HG02885 (cell line): ENCODE measurements at regions not wholly inside any gene's neighbourhood (a gene's known extent, or its start where the extent isn't known, plus 50 kb on each side); places are given as distances from the start of the nearest gene placed in this dataset.

Experiments
- ATAC-seq: cut with Tn5 transposase; IDR thresholded peaks from one replicate; pipeline ENCODE4 v1.9.1; 2021; ENCODE audit warnings: mild to moderate bottlenecking; ENCODE audit not compliant: unreplicated experiment, poor library complexity

DNA sequence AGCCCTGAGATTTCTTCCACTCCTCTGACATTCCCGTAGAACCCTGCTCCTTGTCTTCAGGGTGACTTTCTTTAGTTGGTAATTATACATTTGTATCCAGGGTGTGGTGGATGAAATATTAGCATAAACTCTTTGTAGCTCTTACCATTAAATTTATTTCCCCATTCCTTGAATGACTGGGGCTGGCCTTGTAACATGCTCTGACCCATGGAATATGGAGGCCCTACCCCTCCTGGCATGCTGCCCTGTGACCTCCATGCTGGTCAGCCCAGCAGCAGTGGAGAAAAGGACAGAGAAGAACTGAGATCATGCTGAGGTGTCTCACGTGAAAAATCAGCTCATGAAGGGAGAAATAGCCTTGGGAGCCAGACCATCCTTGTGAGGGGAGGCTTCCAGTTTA is 96.1 kb upstream of the PROK2 start:
- ATAC-seq = no peak

DNA sequence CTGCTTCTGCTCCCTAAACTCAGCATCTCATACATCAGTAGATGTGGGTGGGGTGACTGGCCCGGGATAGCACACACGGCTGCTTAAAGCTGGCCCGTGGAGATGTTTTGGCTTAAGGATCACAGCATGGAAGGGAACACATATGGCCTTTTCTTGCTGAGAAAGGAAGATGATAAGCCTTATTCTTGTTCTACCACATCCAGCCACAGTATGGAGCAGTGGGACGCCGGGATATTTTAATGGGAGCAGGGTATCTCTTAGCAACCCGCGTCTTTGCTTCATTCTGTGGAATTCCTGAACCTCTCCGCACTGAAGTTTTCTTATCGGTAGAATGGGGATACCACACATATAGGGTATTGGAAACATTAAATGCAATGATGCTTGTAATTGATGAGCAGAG is 94.1 kb upstream of the PROK2 start:
- no peak for ATAC-seq

DNA sequence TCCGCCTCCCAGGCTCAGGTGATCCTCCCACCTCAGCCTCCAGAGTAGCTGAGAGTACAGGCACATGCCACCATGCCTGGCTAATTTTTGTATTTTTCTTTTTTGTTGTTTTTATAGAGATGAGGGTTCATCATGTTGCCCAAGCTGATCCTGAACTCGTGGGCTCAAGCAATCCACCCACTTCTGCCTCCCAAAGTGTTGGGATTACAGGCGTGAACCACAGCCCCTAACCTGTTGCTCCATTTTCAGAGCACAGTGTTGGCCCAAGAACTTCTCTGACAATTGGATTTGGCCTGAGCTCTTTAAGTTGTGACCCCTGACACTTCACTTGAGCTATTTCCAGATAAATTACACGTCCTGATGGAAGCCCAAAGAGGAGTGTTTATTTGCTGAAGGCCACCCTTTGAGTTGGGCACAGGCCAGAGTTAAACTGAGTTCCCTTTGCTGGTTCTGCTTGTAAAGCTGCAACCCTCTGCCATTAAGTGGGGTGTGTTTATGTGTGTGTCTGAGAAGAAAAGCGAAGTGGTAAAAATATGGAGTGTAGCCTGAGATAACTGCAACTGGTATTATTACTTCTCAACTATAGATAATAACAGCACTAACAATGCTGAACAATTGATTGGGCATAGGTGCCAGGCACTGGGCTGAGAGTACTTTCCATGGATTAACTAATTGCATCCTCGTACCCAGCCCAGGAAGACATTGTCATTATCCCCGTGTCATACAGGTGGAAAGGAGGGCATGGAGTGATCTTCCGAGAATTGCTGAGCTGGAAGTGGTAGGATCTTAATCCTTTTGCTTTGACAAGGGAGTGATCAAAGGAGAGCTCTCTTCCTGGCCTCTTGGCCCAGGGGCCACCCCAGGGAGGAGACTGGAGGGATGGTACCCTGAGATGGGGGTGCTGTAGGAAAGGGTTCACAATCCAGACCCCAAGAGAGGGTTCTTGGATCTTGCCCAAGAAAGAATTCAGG is 91.5 kb upstream of the PROK2 start:
- ATAC-seq = no peak

DNA sequence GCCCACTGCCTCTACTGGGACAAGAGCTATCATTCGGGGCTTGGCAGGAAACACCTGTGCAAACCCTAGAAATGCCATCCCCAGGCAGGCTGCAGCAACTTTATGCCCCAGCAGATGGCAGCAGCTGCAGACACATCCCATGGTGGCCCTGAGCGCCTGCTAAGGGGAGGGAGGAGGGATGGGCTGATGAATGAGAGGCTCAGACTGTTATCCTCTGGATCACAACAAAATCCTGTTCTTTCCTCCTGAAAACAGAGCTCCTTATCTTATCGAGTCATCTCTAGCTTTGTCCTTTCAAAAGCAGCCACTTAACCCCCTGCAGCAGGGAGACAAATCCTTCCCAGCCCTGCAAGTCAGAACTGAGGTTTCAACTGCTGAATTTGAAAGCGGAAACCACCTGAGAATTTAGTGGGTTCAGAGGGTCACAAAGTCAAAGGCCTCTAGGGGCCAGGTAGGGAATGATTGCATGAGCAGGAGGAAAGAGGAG is 90.6 kb upstream of the PROK2 start:
- ATAC-seq = peak; percentile 90

DNA sequence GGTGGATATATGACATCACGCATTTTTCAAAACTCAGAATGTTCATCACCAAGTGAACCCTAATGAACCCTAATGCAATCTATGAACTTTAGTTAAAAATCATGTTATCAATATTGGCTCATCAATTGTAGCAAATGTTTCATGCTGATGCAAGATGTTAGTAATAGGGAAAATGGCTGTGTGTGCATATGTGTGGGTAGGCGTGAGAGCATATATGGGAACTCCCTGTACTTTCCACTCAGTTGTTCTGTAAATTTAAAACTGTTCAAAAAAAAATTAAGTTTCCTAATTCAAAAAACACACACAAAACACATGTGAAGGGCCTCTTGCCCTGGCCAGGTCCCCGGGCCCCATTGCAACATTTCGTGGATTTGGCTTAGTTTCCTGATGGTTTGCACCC is 89.7 kb upstream of the PROK2 start:
- no peak for ATAC-seq

DNA sequence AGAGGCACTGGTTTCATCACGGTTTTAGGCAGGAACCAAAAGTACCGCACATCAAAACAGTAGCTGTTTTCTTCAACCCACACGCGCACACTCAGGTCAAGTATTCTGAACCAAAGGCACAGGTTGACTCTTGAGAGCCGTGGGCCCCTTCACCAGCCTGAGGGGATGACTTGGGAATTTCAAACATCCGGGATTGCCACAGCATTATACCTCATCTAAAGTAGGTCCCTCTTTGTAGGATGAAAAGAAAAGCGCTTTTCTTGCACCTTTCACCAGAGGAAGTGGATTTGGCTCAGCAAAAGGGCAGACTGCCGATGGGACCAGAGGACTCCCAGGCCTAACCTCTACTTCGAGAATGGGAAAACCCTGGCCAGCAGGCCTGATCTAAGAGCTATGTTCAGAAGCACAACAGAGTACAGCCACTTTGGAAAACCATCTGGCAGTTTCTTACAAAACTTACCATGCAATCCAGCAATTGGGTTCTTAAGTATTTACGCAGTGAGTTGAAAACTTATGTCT is 88.2 kb upstream of the PROK2 start:
- ATAC-seq = no peak

DNA sequence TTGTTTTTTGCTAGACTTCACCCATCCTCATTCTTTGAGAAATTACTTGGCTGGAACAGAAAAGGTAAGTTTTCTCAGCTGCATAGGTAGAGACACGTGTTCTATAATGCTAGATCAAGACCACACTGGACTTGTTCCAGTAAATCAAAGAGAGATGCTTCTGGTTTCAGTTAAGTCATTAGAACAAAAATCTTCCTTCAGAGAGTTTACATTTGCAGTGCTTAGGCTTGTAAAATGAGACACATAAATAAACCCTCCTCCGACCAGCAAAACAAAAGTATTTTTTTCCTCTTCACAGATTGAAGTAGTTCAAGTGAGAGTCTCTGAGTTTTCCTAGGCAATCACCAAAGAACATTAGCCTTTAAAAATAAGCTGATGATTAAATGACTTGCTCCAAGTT is 87.3 kb upstream of the PROK2 start:
- ATAC-seq = no peak

DNA sequence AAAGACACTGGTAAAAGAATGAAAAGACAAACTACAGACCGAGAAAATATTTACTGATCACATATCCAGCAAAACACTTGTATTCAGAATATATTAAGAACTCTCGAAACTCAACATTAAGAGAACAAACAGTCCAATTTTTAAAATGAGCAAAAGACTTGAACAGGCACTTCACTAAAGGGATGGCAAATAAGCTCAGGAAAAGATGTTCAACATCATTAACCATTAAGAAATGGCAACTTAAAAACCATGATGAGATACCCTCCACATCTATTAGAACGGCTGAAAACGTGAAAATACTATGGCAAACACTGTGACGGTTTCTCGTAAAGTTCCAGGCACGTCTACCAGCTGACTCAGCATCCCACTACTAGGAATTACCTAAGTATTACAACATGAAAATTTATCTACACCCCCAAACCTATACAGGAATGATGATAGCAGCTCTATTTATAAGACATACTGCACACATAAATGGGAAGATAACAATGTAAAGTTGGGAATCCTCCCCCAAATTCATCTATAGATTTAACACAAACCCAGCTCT is 86.1 kb upstream of the PROK2 start:
- no peak for ATAC-seq

DNA sequence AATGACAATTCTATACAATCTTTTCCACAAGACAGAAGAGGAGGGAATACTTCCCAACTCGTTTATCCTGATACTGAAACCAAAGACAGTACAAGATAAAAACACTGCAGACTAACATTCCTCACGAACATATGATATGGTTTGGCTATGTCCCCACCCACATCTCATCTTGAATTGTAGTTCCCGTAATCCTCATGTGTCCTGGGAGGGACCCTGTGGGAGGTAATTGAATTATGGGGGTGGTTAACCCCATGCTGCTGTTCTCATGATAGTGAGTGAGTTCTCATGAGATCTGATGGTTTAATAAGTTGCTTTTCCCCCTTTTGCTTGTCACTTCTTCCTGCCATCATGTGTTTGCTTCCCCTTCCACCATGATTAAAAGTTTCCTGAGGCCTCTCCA is 83.9 kb upstream of the PROK2 start:
- ATAC-seq = no peak

DNA sequence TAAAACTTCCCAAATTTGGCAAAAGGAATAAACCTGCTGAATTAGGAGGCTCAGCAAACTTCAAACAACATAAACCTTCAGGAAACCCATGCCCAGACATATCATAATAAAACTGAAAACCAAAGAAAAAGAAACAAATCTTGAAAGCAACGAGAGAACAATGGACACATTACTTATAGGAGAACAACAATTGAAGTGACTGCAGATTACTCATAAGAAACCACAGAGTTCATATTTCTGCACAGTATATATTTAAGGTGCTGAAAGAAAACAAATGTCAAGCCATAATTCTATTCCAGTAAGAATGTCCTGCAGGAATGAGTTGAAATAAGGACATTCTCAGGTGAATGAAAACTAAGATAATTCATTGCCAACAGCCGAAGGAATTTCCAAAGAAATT is 80.8 kb upstream of the PROK2 start:
- ATAC-seq = no peak

DNA sequence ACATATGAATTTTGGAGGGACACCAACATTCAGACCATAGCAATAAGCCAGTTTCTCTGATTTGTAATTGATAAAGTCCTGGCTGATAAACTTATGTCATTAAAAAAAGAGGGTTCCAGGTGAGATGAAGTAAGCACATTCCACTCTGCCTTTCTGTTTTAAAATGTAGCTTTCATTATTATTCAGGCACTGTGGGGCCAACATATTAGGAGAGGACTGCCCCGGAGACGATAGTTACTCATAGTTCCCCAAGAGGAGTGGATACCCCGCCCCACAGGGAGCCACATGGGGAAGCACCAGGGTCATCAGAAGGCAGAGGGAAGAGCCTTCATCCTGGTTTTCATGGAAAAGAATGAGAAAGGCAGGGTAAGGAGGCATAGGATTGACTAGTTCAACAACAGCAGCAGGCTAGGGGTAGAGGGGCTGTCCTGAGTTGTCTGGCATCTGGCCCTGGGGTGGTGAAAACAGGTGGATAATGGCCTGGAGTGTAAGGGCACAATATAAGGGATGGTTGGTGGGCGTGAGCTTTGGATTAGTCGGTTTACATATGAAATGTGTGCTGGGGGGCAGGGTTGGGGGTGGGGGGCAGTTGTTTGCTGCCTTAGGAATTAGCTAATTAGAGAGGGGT is 78.7 kb upstream of the PROK2 start:
- no peak for ATAC-seq

DNA sequence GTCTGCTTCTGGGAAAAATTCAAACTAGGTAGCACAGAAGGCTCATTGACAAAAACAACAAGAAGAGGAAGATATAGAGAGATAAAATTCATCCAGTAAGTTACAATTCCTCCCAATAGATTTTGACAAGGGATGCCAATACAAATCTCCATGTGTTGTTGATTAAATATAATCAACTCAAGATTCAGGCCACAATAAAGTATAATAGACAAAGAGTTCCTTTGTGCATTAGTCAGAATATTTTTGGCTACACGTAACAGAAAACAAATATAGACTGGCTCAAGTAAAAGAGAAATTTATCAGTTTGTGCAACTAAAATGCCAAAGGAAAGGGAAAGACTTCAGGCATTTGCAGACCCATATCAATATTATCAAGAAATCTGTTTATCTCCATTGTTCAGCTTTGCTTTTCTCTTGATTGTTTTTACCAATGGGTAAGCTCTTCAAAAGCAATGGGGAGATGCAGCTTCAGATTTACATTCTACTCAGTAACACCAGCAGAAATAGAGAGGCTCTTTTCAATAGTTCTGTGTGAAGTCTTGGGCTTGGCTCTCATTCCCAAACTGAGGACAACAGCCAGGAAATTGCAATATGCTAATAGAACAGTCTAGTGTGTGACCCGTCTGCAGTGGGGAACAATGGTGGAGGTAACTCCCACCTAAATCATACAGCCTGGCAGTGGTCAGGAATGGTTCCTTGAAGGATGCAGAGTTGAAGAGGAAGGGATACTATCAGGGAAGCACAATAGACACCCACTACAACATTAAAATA is 77.6 kb upstream of the PROK2 start:
- ATAC-seq = no peak

DNA sequence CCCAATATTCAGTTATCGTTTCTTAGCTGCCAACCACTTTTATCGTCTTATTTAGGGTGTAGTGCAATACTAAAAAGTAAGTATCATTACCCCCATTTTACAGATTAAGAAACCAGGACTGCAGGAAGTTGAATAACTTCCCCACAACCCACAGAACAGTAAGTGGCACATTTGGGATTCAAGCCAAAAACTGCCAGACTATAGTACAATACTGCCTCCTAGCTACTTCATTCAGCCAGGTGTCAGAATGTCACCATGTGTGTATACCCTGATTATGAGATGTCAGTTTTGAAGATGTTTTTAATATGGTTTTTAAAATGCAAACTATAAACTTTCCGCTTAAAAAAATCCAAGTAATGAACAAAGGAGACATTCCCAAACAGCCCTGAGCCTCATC is 74.2 kb upstream of the PROK2 start:
- no peak for ATAC-seq

DNA sequence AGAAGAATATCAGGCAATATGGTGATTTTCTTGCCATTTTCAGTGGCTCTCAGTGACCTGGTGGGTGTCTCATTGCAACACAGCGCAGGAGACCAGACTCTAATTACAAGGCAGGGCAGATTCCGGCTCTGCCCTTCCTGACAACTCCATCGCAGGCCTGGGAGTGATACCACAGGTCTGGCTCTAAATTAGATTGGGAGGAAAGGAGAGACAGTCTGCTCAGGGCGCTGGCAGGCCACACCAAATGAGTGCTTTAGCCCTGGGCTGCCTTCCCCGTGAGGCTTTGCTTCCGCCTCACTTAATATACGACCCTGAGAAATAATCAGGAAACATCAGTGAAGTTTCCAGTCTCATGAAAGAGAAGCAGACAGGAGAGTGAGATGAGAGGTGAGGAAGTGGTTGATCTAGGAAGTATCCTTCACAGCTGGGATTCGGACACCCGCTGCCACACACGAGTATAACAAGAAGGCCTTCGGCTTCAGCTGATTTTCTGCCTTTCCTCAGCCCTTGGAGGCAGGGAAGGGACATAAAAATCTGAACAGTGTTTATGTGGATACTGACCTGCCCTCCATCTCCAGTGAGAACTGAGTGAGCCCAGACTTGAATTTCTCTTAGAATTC is 73.7 kb upstream of the PROK2 start:
- no peak for ATAC-seq

DNA sequence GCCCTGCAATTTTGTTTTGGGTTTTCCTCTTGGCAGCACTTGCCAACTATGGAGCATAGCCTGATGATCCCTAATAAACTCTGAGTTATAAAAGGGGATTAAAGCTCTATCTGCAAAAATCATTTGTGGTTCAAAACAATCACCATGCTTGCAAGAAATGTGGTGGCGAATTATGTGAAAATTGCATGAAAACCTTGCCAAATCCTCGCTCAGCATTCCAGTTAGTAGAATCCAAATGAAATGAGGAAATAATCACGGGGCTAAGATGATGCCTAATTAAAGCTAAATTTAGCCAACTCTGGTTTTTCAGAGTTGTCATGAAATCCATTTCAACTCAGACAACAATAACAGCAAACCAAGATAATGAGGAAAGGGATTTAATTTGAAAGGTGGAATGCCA is 73.0 kb upstream of the PROK2 start:
- ATAC-seq = no peak

DNA sequence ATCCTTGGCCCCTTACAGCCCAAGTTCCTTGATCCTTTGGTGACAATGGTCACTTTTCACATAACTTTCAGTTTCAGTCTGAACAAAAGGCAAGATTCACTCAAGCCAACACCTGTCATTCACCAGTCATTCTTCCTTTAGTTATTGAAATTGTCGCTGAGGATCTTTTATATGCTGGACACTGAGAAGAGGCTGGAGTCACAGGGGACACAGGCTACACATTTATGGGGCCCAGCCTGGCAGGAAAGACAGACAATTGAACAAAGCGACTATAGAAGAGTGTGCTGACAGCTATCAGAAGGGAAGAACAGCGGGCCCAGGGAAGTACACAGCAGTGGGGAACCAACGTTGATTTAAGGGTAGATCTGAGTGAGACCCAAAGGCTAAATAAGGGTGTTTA is 69.8 kb upstream of the PROK2 start:
- ATAC-seq = no peak

DNA sequence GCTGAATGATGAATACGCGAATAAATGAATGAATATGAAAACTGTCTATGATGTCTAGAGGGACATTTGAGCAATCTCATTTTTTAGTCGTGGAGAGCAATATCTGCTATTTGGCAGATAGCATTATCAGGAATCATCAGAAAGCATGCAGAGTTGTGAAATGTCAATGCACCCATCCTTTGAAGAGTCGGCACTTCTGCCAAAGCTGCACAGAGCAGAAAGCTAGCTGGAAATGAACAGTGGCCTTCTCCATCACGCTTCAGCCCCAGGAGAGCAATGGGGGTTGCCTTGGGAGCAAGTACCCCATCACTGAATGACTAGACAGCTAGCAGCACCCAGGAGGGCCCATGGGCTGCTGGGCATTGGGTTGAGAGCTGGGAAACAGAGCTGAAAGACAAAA is 69.1 kb upstream of the PROK2 start:
- no peak for ATAC-seq

DNA sequence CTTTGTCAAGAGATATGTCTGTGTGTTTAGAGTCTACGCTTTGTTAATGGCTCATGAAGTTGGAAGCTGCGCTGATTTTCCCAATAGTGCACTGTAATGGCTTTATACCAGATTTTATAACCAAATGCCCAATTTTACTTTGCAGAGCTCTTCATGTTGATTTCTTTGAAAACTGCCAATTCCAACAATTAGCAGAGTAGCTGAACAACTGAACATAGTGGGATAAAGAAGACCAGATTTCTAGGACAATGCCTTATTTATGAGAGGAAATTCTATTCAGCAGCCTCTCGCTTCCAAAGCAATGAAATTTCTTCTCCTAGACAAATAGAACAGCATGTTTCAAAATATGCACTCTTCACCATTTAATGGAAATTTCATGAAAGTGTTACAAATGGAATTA is 66.9 kb upstream of the PROK2 start:
- ATAC-seq = no peak

DNA sequence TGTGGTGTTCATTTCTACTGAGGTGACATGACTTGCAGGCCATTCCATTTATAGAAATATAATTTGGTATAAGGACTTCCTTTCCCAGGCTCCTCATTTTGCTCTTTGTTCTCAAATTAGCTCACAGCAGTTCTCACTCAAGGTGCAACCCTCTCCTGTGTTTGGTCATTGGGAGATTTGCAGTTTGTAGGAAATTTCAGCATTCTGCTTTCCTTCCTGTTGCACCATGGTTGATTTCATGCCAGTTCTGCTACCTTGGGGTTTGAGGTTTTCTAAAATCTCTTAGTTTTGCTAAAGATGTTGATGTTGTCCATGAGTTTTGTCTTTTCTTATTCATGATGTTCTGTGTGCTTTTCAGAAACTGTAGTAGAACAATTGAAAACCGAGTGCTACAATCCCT is 65.7 kb upstream of the PROK2 start:
- no peak for ATAC-seq

DNA sequence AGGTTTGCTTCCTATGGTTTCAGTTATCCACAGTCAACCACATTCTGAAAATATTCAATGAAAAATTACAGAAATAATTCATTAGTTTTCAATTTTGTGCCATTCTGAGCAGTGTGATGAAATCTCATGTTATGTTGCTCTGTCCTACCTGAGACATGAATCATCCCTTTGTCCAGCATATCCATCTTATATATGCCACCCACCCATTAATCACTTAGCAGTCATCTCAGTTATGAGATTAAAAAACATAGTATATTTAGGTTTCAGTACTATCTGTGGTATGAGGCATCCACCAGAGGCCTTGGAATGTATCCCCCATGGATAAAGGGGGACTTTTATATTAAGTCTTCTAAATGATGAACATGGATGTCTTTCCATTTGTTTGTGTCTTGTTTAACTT is 64.7 kb upstream of the PROK2 start:
- no peak for ATAC-seq
